Activated CD8-positive, alpha-beta T cell treated with anti-CD3 and anti-CD28 coated beads, Interleukin-2, amount 10 ng/mL, durations not matched to agents 7 days and 5 days (primary cell): ENCODE measurements at regions not wholly inside any gene's neighbourhood (a gene's known extent, or its start where the extent isn't known, plus 50 kb on each side); places are given as distances from the start of the nearest gene placed in this dataset.
"Not testable (repeated sequence)": the region's sequence is repeated elsewhere in the genome, so short reads cannot be mapped to it uniquely, and the experiment has no call there.

Source experiments
- ATAC-seq: fragments of 150-1000 bp; cut with Tn5 transposase; one replicate; pipeline ENCODE4 v1.10.0; 2021; ENCODE audit warnings: moderate library complexity
- CTCF ChIA-PET: fragments of 350-600 bp; sonication (Branson Sonifier 250); formaldehyde crosslinking; loops from one replicate; lab custom pipeline; 2021; ENCODE audit warnings: antibody characterized with exemption; lab: Charles Lee
- POLR2A ChIA-PET: fragments of 350-600 bp; sonication (Branson Sonifier 250); formaldehyde crosslinking; loops from one replicate; lab custom pipeline; 2021; ENCODE audit warnings: antibody characterized with exemption; lab: Charles Lee
- DNase-seq: peaks from one replicate; pipeline ENCODE4 v3.0.0-alpha.2; 2020
- H3K27ac Mint-ChIP-seq: one replicate; pipeline ENCODE4 v1.8.0; 2021; ENCODE audit warnings: mild to moderate bottlenecking, mixed read lengths
- H3K27me3 Mint-ChIP-seq: one replicate; pipeline ENCODE4 v1.8.0; 2021; ENCODE audit warnings: low read depth, mixed read lengths
- H3K36me3 Mint-ChIP-seq: one replicate; pipeline ENCODE4 v1.8.0; 2021; ENCODE audit warnings: low read depth, mixed read lengths
- H3K4me1 Mint-ChIP-seq: one replicate; pipeline ENCODE4 v1.8.0; 2021; ENCODE audit warnings: low read depth, mixed read lengths
- H3K4me3 Mint-ChIP-seq: one replicate; pipeline ENCODE4 v1.8.0; 2021; ENCODE audit warnings: mild to moderate bottlenecking, mixed read lengths
- H3K9me3 Mint-ChIP-seq: one replicate; pipeline ENCODE4 v1.8.0; 2022; ENCODE audit warnings: mixed read lengths; ENCODE audit not compliant: insufficient read depth

- H3K4me3 Mint-ChIP-seq, DNase-seq, ATAC-seq, H3K27me3 Mint-ChIP-seq, CTCF ChIA-PET, H3K4me1 Mint-ChIP-seq, H3K9me3 Mint-ChIP-seq, POLR2A ChIA-PET, H3K27ac Mint-ChIP-seq, H3K36me3 Mint-ChIP-seq: not testable (repeated sequence)
Measured at GRCh38 chr4:8965896-8966295, 94.3 kb upstream of the HMX1 start.

- POLR2A ChIA-PET, H3K9me3 Mint-ChIP-seq, ATAC-seq, H3K27ac Mint-ChIP-seq, CTCF ChIA-PET, DNase-seq, H3K4me1 Mint-ChIP-seq, H3K4me3 Mint-ChIP-seq, H3K27me3 Mint-ChIP-seq, H3K36me3 Mint-ChIP-seq: not testable (repeated sequence)
Measured at GRCh38 chr4:8964201-8964788, 92.7 kb upstream of the HMX1 start.

GRCh38 chr4:8963533-8963932, 91.9 kb upstream of the HMX1 start:
- H3K36me3 Mint-ChIP-seq, H3K27me3 Mint-ChIP-seq, H3K4me1 Mint-ChIP-seq, ATAC-seq, CTCF ChIA-PET, POLR2A ChIA-PET, H3K4me3 Mint-ChIP-seq, H3K27ac Mint-ChIP-seq, H3K9me3 Mint-ChIP-seq, DNase-seq: not testable (repeated sequence)

- POLR2A ChIA-PET, H3K4me3 Mint-ChIP-seq, H3K27ac Mint-ChIP-seq, H3K4me1 Mint-ChIP-seq, ATAC-seq, H3K27me3 Mint-ChIP-seq, H3K9me3 Mint-ChIP-seq, H3K36me3 Mint-ChIP-seq: not testable (repeated sequence)
- CTCF ChIA-PET = interaction anchor here (0.8 kb wide), 1 partner anchor 161 kb away, joined by 3 read pairs; no protein-coding TSS in a partner anchor
- peak; percentile 73 for DNase-seq
Measured at GRCh38 chr4:8961343-8961742, 89.7 kb upstream of the HMX1 start.

- CTCF ChIA-PET, POLR2A ChIA-PET, H3K9me3 Mint-ChIP-seq, H3K27ac Mint-ChIP-seq, ATAC-seq, H3K4me3 Mint-ChIP-seq, H3K27me3 Mint-ChIP-seq, H3K4me1 Mint-ChIP-seq, DNase-seq, H3K36me3 Mint-ChIP-seq: not testable (repeated sequence)
Measured at GRCh38 chr4:8959471-8959870, 87.8 kb upstream of the HMX1 start.

GRCh38 chr4:8954001-8954400, 82.4 kb upstream of the HMX1 start:
- CTCF ChIA-PET, H3K4me1 Mint-ChIP-seq, H3K36me3 Mint-ChIP-seq, H3K4me3 Mint-ChIP-seq, DNase-seq, POLR2A ChIA-PET, H3K9me3 Mint-ChIP-seq, H3K27me3 Mint-ChIP-seq, H3K27ac Mint-ChIP-seq, ATAC-seq: not testable (repeated sequence)

- H3K9me3 Mint-ChIP-seq, H3K4me3 Mint-ChIP-seq, H3K27ac Mint-ChIP-seq, POLR2A ChIA-PET, H3K27me3 Mint-ChIP-seq, ATAC-seq, CTCF ChIA-PET, H3K4me1 Mint-ChIP-seq, H3K36me3 Mint-ChIP-seq, DNase-seq: not testable (repeated sequence)
Measured at GRCh38 chr4:8952791-8953190, 81.2 kb upstream of the HMX1 start.

- H3K4me3 Mint-ChIP-seq, ATAC-seq, CTCF ChIA-PET, DNase-seq, POLR2A ChIA-PET, H3K27me3 Mint-ChIP-seq, H3K27ac Mint-ChIP-seq, H3K9me3 Mint-ChIP-seq, H3K4me1 Mint-ChIP-seq, H3K36me3 Mint-ChIP-seq: not testable (repeated sequence)
Measured at GRCh38 chr4:8952109-8952508, 80.5 kb upstream of the HMX1 start.

- H3K36me3 Mint-ChIP-seq, H3K27me3 Mint-ChIP-seq, POLR2A ChIA-PET: not testable (repeated sequence)
Measured at GRCh38 chr4:8945506-8945905, 73.9 kb upstream of the HMX1 start.

GRCh38 chr4:8943367-8943766, 71.7 kb upstream of the HMX1 start:
- H3K27ac Mint-ChIP-seq, POLR2A ChIA-PET, H3K9me3 Mint-ChIP-seq, CTCF ChIA-PET, H3K27me3 Mint-ChIP-seq, H3K4me1 Mint-ChIP-seq, DNase-seq, ATAC-seq, H3K4me3 Mint-ChIP-seq, H3K36me3 Mint-ChIP-seq: not testable (repeated sequence)

More at GRCh38 chr4:8945506-8945905, 73.9 kb upstream of the HMX1 start:
- H3K27ac Mint-ChIP-seq, H3K9me3 Mint-ChIP-seq, H3K4me1 Mint-ChIP-seq, CTCF ChIA-PET, ATAC-seq, H3K4me3 Mint-ChIP-seq, DNase-seq: not testable (repeated sequence)

- H3K9me3 Mint-ChIP-seq, ATAC-seq, H3K27ac Mint-ChIP-seq, POLR2A ChIA-PET, DNase-seq, CTCF ChIA-PET, H3K4me3 Mint-ChIP-seq, H3K4me1 Mint-ChIP-seq, H3K36me3 Mint-ChIP-seq, H3K27me3 Mint-ChIP-seq: not testable (repeated sequence)
Measured at GRCh38 chr4:8942088-8942487, 70.4 kb upstream of the HMX1 start.

- H3K9me3 Mint-ChIP-seq, H3K36me3 Mint-ChIP-seq, CTCF ChIA-PET, H3K27ac Mint-ChIP-seq, H3K27me3 Mint-ChIP-seq, POLR2A ChIA-PET, ATAC-seq, H3K4me3 Mint-ChIP-seq, DNase-seq, H3K4me1 Mint-ChIP-seq: not testable (repeated sequence)
Measured at GRCh38 chr4:8941492-8941805, 69.8 kb upstream of the HMX1 start.

- ChIA-PET POLR2A (no interaction called here), CTCF (no interaction called here)
- no peaks in the 10 kb centered on the region for H3K9me3 Mint-ChIP-seq
- DNase-seq = no peak
- no peak overlapping the region for H3K4me3 Mint-ChIP-seq
- ATAC-seq = no peak
- H3K36me3 Mint-ChIP-seq = no peaks in the 10 kb centered on the region
- no peak overlapping the region for H3K27ac Mint-ChIP-seq
- no peaks in the 10 kb centered on the region for H3K4me1 Mint-ChIP-seq
- no peaks in the 10 kb centered on the region for H3K27me3 Mint-ChIP-seq
Measured at GRCh38 chr4:8940792-8941491, 69.3 kb upstream of the HMX1 start.
